Activated CD8-positive, alpha-beta T cell treated with anti-CD3 and anti-CD28 coated beads for 36 hours (primary cell): ENCODE measurements at regions not wholly inside any gene's neighbourhood (a gene's known extent, or its start where the extent isn't known, plus 50 kb on each side); places are given as distances from the start of the nearest gene placed in this dataset.
"Not testable (repeated sequence)": the region's sequence is repeated elsewhere in the genome, so short reads cannot be mapped to it uniquely, and the experiment has no call there.

ENCODE experiments used
- ATAC-seq: fragments of 200-7000 bp; cut with Tn5 transposase; one replicate; pipeline ENCODE4 v1.10.0; 2021; ENCODE audit warnings: mild to moderate bottlenecking, moderate library complexity
- CTCF ChIA-PET: fragments of 350-600 bp; sonication (Branson Sonifier 250); formaldehyde crosslinking; loops from one replicate; lab custom pipeline; 2021; ENCODE audit warnings: antibody characterized with exemption; lab: Charles Lee
- POLR2A ChIA-PET: fragments of 350-600 bp; sonication (Branson Sonifier 250); formaldehyde crosslinking; loops from one replicate; lab custom pipeline; 2021; ENCODE audit warnings: antibody characterized with exemption; lab: Charles Lee
- DNase-seq: peaks from one replicate; pipeline ENCODE4 v3.0.0-alpha.2; 2020
- H3K27ac Mint-ChIP-seq: one replicate; pipeline ENCODE4 v1.8.0; 2021; ENCODE audit warnings: mild to moderate bottlenecking, mixed read lengths
- H3K27me3 Mint-ChIP-seq: one replicate; pipeline ENCODE4 v1.8.0; 2021; ENCODE audit warnings: mixed read lengths
- H3K36me3 Mint-ChIP-seq: one replicate; pipeline ENCODE4 v1.8.0; 2021; ENCODE audit warnings: low read depth, mixed read lengths
- H3K4me1 Mint-ChIP-seq: one replicate; pipeline ENCODE4 v1.8.0; 2021; ENCODE audit warnings: low read depth, mixed read lengths
- H3K4me3 Mint-ChIP-seq: one replicate; pipeline ENCODE4 v1.8.0; 2021; ENCODE audit warnings: mild to moderate bottlenecking, moderate library complexity, mixed read lengths
- H3K9me3 Mint-ChIP-seq: one replicate; pipeline ENCODE4 v1.8.0; 2021; ENCODE audit warnings: mixed read lengths
- CTCF ChIP-seq: fragments of 200-600 bp; IDR thresholded peaks from one replicate; pipeline ENCODE4 v1.8.0; 2022; ENCODE audit warnings: antibody characterized with exemption, mild to moderate bottlenecking
- intact Hi-C: fragments of 100-400 bp; cut with micrococcal nuclease; formaldehyde crosslinking; loops from one replicate; pipeline ENCODE4 v1.10.0; 2022

GRCh38 chr10:20668985-20669384 is 228.1 kb downstream of the NEBL start:
- no peak overlapping the region for H3K27ac Mint-ChIP-seq
- H3K4me3 Mint-ChIP-seq, result no peak overlapping the region
- ATAC-seq (no peak), DNase-seq (no peak)
- intact Hi-C loops, result no loop called here
- H3K27me3 Mint-ChIP-seq, result no peaks in the 10 kb centered on the region
- H3K9me3 Mint-ChIP-seq, result no peaks in the 10 kb centered on the region
- TF ChIP-seq CTCF, result no peak
- H3K4me1 Mint-ChIP-seq, result no peaks in the 10 kb centered on the region
- CTCF ChIA-PET, result no interaction called here
- H3K36me3 Mint-ChIP-seq, result no peaks in the 10 kb centered on the region
- POLR2A ChIA-PET, result no interaction called here

- H3K9me3 Mint-ChIP-seq, result peaks cover 8% of the 10 kb centered on the region
- H3K27me3 Mint-ChIP-seq, result no peaks in the 10 kb centered on the region
- H3K36me3 Mint-ChIP-seq, result no peaks in the 10 kb centered on the region
- no peak overlapping the region for H3K27ac Mint-ChIP-seq
- DNase-seq (no peak), ATAC-seq (no peak)
- no peak for TF ChIP-seq CTCF
- ChIA-PET POLR2A (no interaction called here), CTCF (no interaction called here)
- intact Hi-C loops, result no loop called here
- H3K4me3 Mint-ChIP-seq, result no peak overlapping the region
- H3K4me1 Mint-ChIP-seq, result no peaks in the 10 kb centered on the region
These were observed 234.4 kb downstream of the NEBL start for GRCh38 chr10:20662742-20663141.

DNA sequence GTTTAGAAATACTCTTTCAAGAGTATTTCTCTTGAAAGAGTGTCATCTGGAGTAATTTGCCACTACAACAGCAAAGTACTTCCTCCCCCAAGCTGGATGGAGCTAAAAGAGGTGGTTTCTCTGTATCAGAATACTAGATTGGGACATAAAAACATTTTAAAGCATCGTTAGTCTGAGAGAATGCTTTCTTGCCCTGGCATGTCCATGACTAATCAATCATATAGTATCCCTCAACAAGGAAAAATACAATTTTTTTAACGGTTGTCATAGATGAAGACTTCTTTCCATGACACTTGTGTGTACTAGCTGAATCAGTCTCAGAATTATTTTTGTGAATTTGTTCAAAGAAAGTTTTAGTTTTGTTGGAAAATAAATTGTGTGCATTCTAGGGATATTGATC is 237.9 kb downstream of the NEBL start:
- no peak for ATAC-seq
- H3K4me3 Mint-ChIP-seq, result no peak overlapping the region
- DNase-seq, result no peak
- CTCF ChIA-PET, result interaction anchor here (0.9 kb wide), 1 partner anchor 406 kb away, joined by 3 read pairs; no protein-coding TSS in a partner anchor
- no peaks in the 10 kb centered on the region for H3K27me3 Mint-ChIP-seq
- TF ChIP-seq CTCF, result no peak
- H3K4me1 Mint-ChIP-seq, result no peaks in the 10 kb centered on the region
- H3K36me3 Mint-ChIP-seq, result no peaks in the 10 kb centered on the region
- POLR2A ChIA-PET, result no interaction called here
- H3K27ac Mint-ChIP-seq, result no peak overlapping the region
- peaks cover 8% of the 10 kb centered on the region for H3K9me3 Mint-ChIP-seq
- intact Hi-C loops, result no loop called here

DNA sequence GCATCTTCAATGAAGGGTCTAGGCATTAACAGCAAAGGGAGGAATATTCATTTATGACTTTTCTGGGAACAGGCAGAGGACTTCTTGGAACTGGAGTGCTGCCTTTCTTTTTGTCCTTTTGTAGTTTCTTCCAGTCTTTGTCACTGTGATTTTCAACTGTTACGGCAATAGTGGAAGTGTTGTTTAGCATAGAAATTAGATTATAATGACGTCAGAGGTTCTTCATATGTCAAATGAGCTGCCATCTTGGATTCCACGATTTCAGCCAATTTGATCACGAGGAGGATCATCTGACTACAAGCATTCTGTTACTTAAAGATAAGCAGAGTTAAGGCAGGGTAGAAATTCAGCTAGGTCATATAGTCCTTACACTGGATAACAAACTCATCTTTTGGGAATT is 239.0 kb downstream of the NEBL start:
- CTCF ChIA-PET, result no interaction called here
- no peak for ATAC-seq

GRCh38 chr10:20656886-20657285 is 240.2 kb downstream of the NEBL start:
- TF ChIP-seq CTCF, result no peak
- H3K36me3 Mint-ChIP-seq, result no peaks in the 10 kb centered on the region
- ChIA-PET POLR2A (no interaction called here), CTCF (no interaction called here)
- H3K9me3 Mint-ChIP-seq, result peaks cover 9% of the 10 kb centered on the region
- no peaks in the 10 kb centered on the region for H3K27me3 Mint-ChIP-seq
- DNase-seq (no peak), ATAC-seq (no peak)
- H3K4me1 Mint-ChIP-seq, result no peaks in the 10 kb centered on the region
- intact Hi-C loops, result no loop called here
- no peak overlapping the region for H3K4me3 Mint-ChIP-seq
- no peak overlapping the region for H3K27ac Mint-ChIP-seq

More for the DNA sequence above, 239.0 kb downstream of the NEBL start:
- no peaks in the 10 kb centered on the region for H3K4me1 Mint-ChIP-seq
- no peak for TF ChIP-seq CTCF
- H3K4me3 Mint-ChIP-seq, result no peak overlapping the region
- intact Hi-C loops, result no loop called here
- H3K27ac Mint-ChIP-seq, result no peak overlapping the region
- peaks cover 12% of the 10 kb centered on the region for H3K9me3 Mint-ChIP-seq
- DNase-seq, result no peak
- no peaks in the 10 kb centered on the region for H3K36me3 Mint-ChIP-seq
- no peaks in the 10 kb centered on the region for H3K27me3 Mint-ChIP-seq
- POLR2A ChIA-PET, result no interaction called here

DNA sequence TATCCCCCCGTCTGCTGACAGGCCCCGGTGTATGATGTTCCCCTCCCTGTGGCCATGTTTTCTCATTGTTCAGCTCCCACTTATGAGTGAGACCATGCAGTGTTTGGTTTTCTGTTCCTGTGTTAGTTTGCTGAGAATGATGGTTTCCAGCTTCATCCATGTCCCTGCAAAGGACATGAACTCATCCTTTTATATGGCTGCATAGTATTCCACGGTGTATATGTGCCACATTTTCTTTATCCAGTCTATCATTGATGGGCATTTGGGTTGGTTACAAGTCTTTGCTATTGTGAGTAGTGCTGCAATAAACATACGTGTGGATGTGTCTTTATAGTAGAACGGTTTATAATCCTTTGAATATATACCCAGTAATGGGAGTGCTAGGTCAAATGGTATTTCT is 244.7 kb downstream of the NEBL start:
- intact Hi-C loops, H3K4me1 Mint-ChIP-seq, ATAC-seq, H3K4me3 Mint-ChIP-seq, H3K9me3 Mint-ChIP-seq, H3K27ac Mint-ChIP-seq, H3K36me3 Mint-ChIP-seq, H3K27me3 Mint-ChIP-seq, POLR2A ChIA-PET, DNase-seq, CTCF ChIA-PET: not testable (repeated sequence)
